Ecto neural progenitor cell (in vitro differentiated cells): ENCODE measurements at regions not wholly inside any gene's neighbourhood (a gene's known extent, or its start where the extent isn't known, plus 50 kb on each side); places are given as distances from the start of the nearest gene placed in this dataset.

ENCODE experiments used
- DNase-seq: peaks from one replicate; pipeline ENCODE4 v3.0.0-alpha.2; 2018; ENCODE audit warnings: low spot score

- no peak for DNase-seq
Measured at GRCh38 chr2:120785228-120785966, 49.7 kb downstream of the GLI2 start.

GRCh38 chr2:120786038-120786960 lies 50.6 kb downstream of the GLI2 start:
- DNase-seq, result no peak

- no peak for DNase-seq
Measured at GRCh38 chr2:120787111-120787821, 51.6 kb downstream of the GLI2 start.

- DNase-seq, result no peak
Measured at GRCh38 chr2:120787822-120788700, 52.4 kb downstream of the GLI2 start.

GRCh38 chr2:120791243-120791961 lies 55.7 kb downstream of the GLI2 start:
- DNase-seq, result no peak

- no peak for DNase-seq
Measured at GRCh38 chr2:120791962-120792297, 56.3 kb downstream of the GLI2 start.

GRCh38 chr2:120793682-120794403 lies 58.2 kb downstream of the GLI2 start:
- no peak for DNase-seq

GRCh38 chr2:120794716-120795115 lies 59.0 kb downstream of the GLI2 start:
- DNase-seq, result no peak

GRCh38 chr2:120796094-120796493 lies 60.4 kb downstream of the GLI2 start:
- no peak for DNase-seq

GRCh38 chr2:120797421-120798221 lies 62.0 kb downstream of the GLI2 start:
- DNase-seq, result no peak

GRCh38 chr2:120798567-120799247 lies 63.0 kb downstream of the GLI2 start:
- no peak for DNase-seq

- DNase-seq, result no peak
Measured at GRCh38 chr2:120802158-120802557, 66.5 kb downstream of the GLI2 start.

GRCh38 chr2:120802867-120803484 lies 67.3 kb downstream of the GLI2 start:
- DNase-seq, result no peak

GRCh38 chr2:120803764-120804335 lies 68.2 kb downstream of the GLI2 start:
- no peak for DNase-seq

GRCh38 chr2:120804459-120804858 lies 68.8 kb downstream of the GLI2 start:
- no peak for DNase-seq

- DNase-seq, result no peak
Measured at GRCh38 chr2:120805011-120805410, 69.3 kb downstream of the GLI2 start.

- no peak for DNase-seq
Measured at GRCh38 chr2:120805602-120806001, 69.9 kb downstream of the GLI2 start.

GRCh38 chr2:120807751-120808150 lies 72.1 kb downstream of the GLI2 start:
- DNase-seq, result no peak
